ENCODE measurements at regions not wholly inside any gene's neighbourhood (a gene's known extent, or its start where the extent isn't known, plus 50 kb on each side); places are given as distances from the start of the nearest gene placed in this dataset.

- H3K27me3 Mint-ChIP-seq = peaks cover 2% of the 10 kb centered on the region
- no peak overlapping the region for H3K27ac Mint-ChIP-seq
- H3K4me3 Mint-ChIP-seq = no peak overlapping the region
- no peaks in the 10 kb centered on the region for H3K9me3 Mint-ChIP-seq
- H3K4me1 Mint-ChIP-seq = no peaks in the 10 kb centered on the region
- H3K36me3 Mint-ChIP-seq = no peaks in the 10 kb centered on the region
These were observed 125.3 kb upstream of the GPC1 start for GRCh38 chr2:240310201-240310600.

GRCh38 chr2:240310645-240311044, 124.8 kb upstream of the GPC1 start:
- Mint-ChIP-seq H3K27ac (no peak overlapping the region), H3K9me3 (no peaks in the 10 kb centered on the region), H3K27me3 (peaks cover 2% of the 10 kb centered on the region), H3K4me3 (no peak overlapping the region), H3K36me3 (no peaks in the 10 kb centered on the region), H3K4me1 (no peaks in the 10 kb centered on the region)

GRCh38 chr2:240311821-240312220, 123.6 kb upstream of the GPC1 start:
- Mint-ChIP-seq H3K27me3 (peaks cover 2% of the 10 kb centered on the region), H3K9me3 (no peaks in the 10 kb centered on the region), H3K4me3 (no peak overlapping the region), H3K4me1 (no peaks in the 10 kb centered on the region), H3K36me3 (no peaks in the 10 kb centered on the region), H3K27ac (no peak overlapping the region)

GRCh38 chr2:240319221-240319854, 116.1 kb upstream of the GPC1 start:
- no peaks in the 10 kb centered on the region for H3K4me1 Mint-ChIP-seq
- H3K27me3 Mint-ChIP-seq = peaks cover 8% of the 10 kb centered on the region
- H3K4me3 Mint-ChIP-seq = no peak overlapping the region
- H3K27ac Mint-ChIP-seq = no peak overlapping the region
- no peaks in the 10 kb centered on the region for H3K36me3 Mint-ChIP-seq
- no peaks in the 10 kb centered on the region for H3K9me3 Mint-ChIP-seq

GRCh38 chr2:240319855-240320203, 115.6 kb upstream of the GPC1 start:
- no peak overlapping the region for H3K4me3 Mint-ChIP-seq
- H3K27ac Mint-ChIP-seq = no peak overlapping the region
- peaks cover 7% of the 10 kb centered on the region for H3K27me3 Mint-ChIP-seq

GRCh38 chr2:240320204-240320993, 115.1 kb upstream of the GPC1 start:
- H3K36me3 Mint-ChIP-seq = no peaks in the 10 kb centered on the region
- no peak overlapping the region for H3K27ac Mint-ChIP-seq
- H3K9me3 Mint-ChIP-seq = no peaks in the 10 kb centered on the region
- H3K4me1 Mint-ChIP-seq = no peaks in the 10 kb centered on the region
- peaks cover 7% of the 10 kb centered on the region for H3K27me3 Mint-ChIP-seq
- H3K4me3 Mint-ChIP-seq = no peak overlapping the region

More at GRCh38 chr2:240319855-240320203, 115.6 kb upstream of the GPC1 start:
- Mint-ChIP-seq H3K36me3 (no peaks in the 10 kb centered on the region), H3K9me3 (no peaks in the 10 kb centered on the region), H3K4me1 (no peaks in the 10 kb centered on the region)

GRCh38 chr2:240322231-240322955, 113.1 kb upstream of the GPC1 start:
- peaks cover 7% of the 10 kb centered on the region for H3K27me3 Mint-ChIP-seq
- no peaks in the 10 kb centered on the region for H3K4me1 Mint-ChIP-seq
- H3K4me3 Mint-ChIP-seq = no peak overlapping the region
- no peaks in the 10 kb centered on the region for H3K9me3 Mint-ChIP-seq
- H3K27ac Mint-ChIP-seq = peak overlapping the region; percentile 8
- H3K36me3 Mint-ChIP-seq = no peaks in the 10 kb centered on the region

GRCh38 chr2:240322991-240323390, 112.5 kb upstream of the GPC1 start:
- Mint-ChIP-seq H3K4me3 (no peak overlapping the region), H3K36me3 (no peaks in the 10 kb centered on the region), H3K9me3 (no peaks in the 10 kb centered on the region), H3K4me1 (no peaks in the 10 kb centered on the region), H3K27me3 (peaks cover 6% of the 10 kb centered on the region), H3K27ac (no peak overlapping the region)

GRCh38 chr2:240323601-240324291, 111.7 kb upstream of the GPC1 start:
- H3K9me3 Mint-ChIP-seq = no peaks in the 10 kb centered on the region
- H3K4me3 Mint-ChIP-seq = no peak overlapping the region
- H3K4me1 Mint-ChIP-seq = no peaks in the 10 kb centered on the region
- no peak overlapping the region for H3K27ac Mint-ChIP-seq
- H3K27me3 Mint-ChIP-seq = peaks cover 1% of the 10 kb centered on the region
- no peaks in the 10 kb centered on the region for H3K36me3 Mint-ChIP-seq

GRCh38 chr2:240324312-240325015, 111.0 kb upstream of the GPC1 start:
- no peaks in the 10 kb centered on the region for H3K36me3 Mint-ChIP-seq
- H3K9me3 Mint-ChIP-seq = no peaks in the 10 kb centered on the region
- no peaks in the 10 kb centered on the region for H3K4me1 Mint-ChIP-seq
- H3K4me3 Mint-ChIP-seq = no peak overlapping the region
- no peak overlapping the region for H3K27ac Mint-ChIP-seq
- H3K27me3 Mint-ChIP-seq = peaks cover 4% of the 10 kb centered on the region

GRCh38 chr2:240325016-240326007, 110.2 kb upstream of the GPC1 start:
- Mint-ChIP-seq H3K4me1 (no peaks in the 10 kb centered on the region), H3K27ac (no peak overlapping the region), H3K36me3 (no peaks in the 10 kb centered on the region), H3K4me3 (no peak overlapping the region), H3K27me3 (peaks cover 4% of the 10 kb centered on the region), H3K9me3 (no peaks in the 10 kb centered on the region)

GRCh38 chr2:240326246-240326645, 109.2 kb upstream of the GPC1 start:
- peaks cover 4% of the 10 kb centered on the region for H3K27me3 Mint-ChIP-seq
- H3K9me3 Mint-ChIP-seq = no peaks in the 10 kb centered on the region
- H3K27ac Mint-ChIP-seq = no peak overlapping the region
- no peak overlapping the region for H3K4me3 Mint-ChIP-seq
- no peaks in the 10 kb centered on the region for H3K36me3 Mint-ChIP-seq
- no peaks in the 10 kb centered on the region for H3K4me1 Mint-ChIP-seq

- Mint-ChIP-seq H3K9me3 (peaks cover 2% of the 10 kb centered on the region), H3K27ac (no peak overlapping the region), H3K4me3 (no peak overlapping the region), H3K27me3 (peaks cover 6% of the 10 kb centered on the region), H3K36me3 (peaks cover under 1% of the 10 kb centered on the region), H3K4me1 (no peaks in the 10 kb centered on the region)
These were observed 108.6 kb upstream of the GPC1 start for GRCh38 chr2:240326886-240327285.

GRCh38 chr2:240327566-240327965, 107.9 kb upstream of the GPC1 start:
- Mint-ChIP-seq H3K9me3 (peaks cover 9% of the 10 kb centered on the region), H3K27me3 (peaks cover 9% of the 10 kb centered on the region), H3K36me3 (peaks cover 1% of the 10 kb centered on the region), H3K27ac (no peak overlapping the region), H3K4me3 (no peak overlapping the region), H3K4me1 (no peaks in the 10 kb centered on the region)

Measured in activated naive CD4-positive, alpha-beta T cell treated with anti-CD3 and anti-CD28 coated beads, Interleukin-2, amount 50 U/mL, for 24 hours (primary cell).